GM13977 (cell line): ENCODE measurements at regions not wholly inside any gene's neighbourhood (a gene's known extent, or its start where the extent isn't known, plus 50 kb on each side); places are given as distances from the start of the nearest gene placed in this dataset.

ENCODE experiments used
- DNase-seq: peaks from one replicate; pipeline ENCODE4 v3.0.0; 2012; ENCODE audit warnings: low spot score
- CTCF ChIP-seq: IDR thresholded peaks from 2 replicates; pipeline ENCODE4 v1.5.1; 2012; ENCODE audit warnings: mild to moderate bottlenecking, control low read depth; ENCODE audit not compliant: insufficient read depth; ENCODE audit errors: extremely low read depth, missing control alignments
- in situ Hi-C: fragments of 300-500 bp; cut with MboI; formaldehyde crosslinking; loops from one replicate; pipeline ENCODE4 v1.12.0; 2022; ENCODE audit warnings: low sequenced_read_pairs, low pct_unique_long_range_greater_than_20kb, mixed read lengths, inconsistent platforms; ENCODE audit not compliant: unreplicated experiment

GRCh38 chr3:159667261-159667660, 321.4 kb upstream of the IL12A start:
- DNase-seq: no peak
- in situ Hi-C loops: no loop called here

GRCh38 chr3:159668461-159668860, 320.2 kb upstream of the IL12A start:
- no peak for DNase-seq
- in situ Hi-C loops: no loop called here
- no peak for TF ChIP-seq CTCF

More at GRCh38 chr3:159667261-159667660, 321.4 kb upstream of the IL12A start:
- no peak for TF ChIP-seq CTCF

- in situ Hi-C loops: no loop called here
- DNase-seq: no peak
- no peak for TF ChIP-seq CTCF
These were observed 319.6 kb upstream of the IL12A start for GRCh38 chr3:159668990-159669476.

- no peak for TF ChIP-seq CTCF
- in situ Hi-C loops: no loop called here
- no peak for DNase-seq
These were observed 318.9 kb upstream of the IL12A start for GRCh38 chr3:159669766-159670165.

- no peak for TF ChIP-seq CTCF
- in situ Hi-C loops: no loop called here
- DNase-seq: no peak
These were observed 315.6 kb upstream of the IL12A start for GRCh38 chr3:159672728-159673688.

- DNase-seq: no peak
- no peak for TF ChIP-seq CTCF
- in situ Hi-C loops: no loop called here
These were observed 314.1 kb upstream of the IL12A start for GRCh38 chr3:159674583-159674982.
